ENCODE measurements at regions not wholly inside any gene's neighbourhood (a gene's known extent, or its start where the extent isn't known, plus 50 kb on each side); places are given as distances from the start of the nearest gene placed in this dataset.

DNA sequence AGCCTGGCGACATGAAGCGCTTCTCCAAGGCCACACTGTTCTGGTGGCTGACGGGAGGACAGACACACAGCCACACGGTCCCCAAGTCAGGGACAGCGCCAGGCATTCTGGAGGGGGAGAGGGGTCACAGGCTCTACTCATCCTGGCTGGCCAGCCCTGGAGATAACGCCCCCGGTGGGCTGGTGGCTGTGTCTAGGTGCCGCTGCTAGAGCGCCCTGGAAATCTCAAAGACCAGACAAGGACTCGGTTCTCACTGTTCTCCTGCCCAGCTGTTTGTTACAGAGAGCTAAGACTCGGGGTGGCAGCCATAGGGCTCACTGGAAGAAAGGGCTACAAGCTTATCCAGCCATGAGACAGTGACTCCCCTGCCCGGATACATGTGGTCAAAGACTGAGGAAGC, 72.0 kb downstream of the KCNF1 start:
- TF ChIP-seq, protein P1, sequence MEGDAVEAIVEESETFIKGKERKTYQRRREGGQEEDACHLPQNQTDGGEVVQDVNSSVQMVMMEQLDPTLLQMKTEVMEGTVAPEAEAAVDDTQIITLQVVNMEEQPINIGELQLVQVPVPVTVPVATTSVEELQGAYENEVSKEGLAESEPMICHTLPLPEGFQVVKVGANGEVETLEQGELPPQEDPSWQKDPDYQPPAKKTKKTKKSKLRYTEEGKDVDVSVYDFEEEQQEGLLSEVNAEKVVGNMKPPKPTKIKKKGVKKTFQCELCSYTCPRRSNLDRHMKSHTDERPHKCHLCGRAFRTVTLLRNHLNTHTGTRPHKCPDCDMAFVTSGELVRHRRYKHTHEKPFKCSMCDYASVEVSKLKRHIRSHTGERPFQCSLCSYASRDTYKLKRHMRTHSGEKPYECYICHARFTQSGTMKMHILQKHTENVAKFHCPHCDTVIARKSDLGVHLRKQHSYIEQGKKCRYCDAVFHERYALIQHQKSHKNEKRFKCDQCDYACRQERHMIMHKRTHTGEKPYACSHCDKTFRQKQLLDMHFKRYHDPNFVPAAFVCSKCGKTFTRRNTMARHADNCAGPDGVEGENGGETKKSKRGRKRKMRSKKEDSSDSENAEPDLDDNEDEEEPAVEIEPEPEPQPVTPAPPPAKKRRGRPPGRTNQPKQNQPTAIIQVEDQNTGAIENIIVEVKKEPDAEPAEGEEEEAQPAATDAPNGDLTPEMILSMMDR (IDR thresholded peaks at IDR 0.05; ENCODE audit: low read depth, low read length, missing control alignments), result no peak
- H3K4me3 ChIP-seq (ENCODE audit: low read depth, low read length), result no peak overlapping the region
- DNase-seq (ENCODE audit: low read depth), result no peak

DNA sequence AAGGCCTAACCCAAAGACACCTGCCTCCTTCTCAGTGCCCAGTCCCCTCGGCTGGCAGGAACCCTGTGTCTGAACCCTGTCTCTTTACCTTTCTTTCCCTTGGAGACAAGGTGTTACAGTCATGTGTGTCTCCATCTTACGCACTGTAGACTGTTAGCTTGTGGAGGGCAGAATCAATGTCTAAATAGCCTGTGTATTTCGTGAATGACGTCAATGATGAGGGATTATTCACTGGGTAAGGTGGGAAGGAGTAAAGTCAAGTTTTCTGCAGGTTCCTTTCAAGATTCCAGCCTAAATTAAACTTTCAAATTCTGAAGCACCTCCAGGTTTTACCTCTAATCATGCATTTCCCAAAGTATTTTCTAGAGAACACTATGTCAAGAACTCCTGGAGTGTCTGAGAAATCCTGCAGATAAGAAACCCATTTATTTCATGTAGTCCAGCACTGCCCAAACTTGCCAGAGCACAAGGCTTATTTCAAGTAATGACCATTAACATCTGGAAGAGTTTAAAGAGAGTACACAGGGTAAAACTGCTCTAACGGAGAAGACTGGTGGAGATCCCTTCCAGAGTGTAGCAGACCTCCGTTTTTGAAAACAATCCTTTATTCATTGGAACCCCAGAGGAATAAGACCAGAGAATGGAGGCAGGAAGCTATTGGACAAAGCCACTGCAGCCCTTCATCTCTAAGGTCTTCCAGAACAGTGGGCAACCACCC, 72.8 kb downstream of the KCNF1 start:
- TF ChIP-seq, protein P1 (IDR thresholded peaks at IDR 0.05; ENCODE audit: low read depth, low read length, missing control alignments), result no peak
- no peak for DNase-seq (ENCODE audit: low read depth)
- no peak overlapping the region for H3K4me3 ChIP-seq (ENCODE audit: low read depth, low read length)

DNA sequence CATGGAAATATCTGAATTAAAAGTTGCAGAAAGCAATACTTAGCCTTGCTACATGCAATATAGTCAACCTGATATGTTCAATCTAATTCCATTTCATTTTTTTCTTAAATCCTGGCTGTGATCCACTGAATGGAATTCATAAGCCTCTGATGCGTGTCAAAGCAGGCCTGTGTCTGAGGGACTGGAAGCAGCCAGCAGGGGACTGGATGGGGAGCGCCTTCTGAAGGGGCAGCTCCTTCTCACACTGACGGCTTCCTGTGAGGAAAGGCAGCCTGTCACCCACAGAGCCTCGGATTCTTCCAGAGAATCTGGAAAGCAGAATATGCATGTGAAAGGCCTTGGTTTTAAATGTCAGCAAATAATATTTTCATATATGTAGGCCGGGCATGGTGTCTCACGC, 73.5 kb downstream of the KCNF1 start:
- no peak overlapping the region for H3K4me3 ChIP-seq (ENCODE audit: low read depth, low read length)
- TF ChIP-seq, protein P1 (IDR thresholded peaks at IDR 0.05; ENCODE audit: low read depth, low read length, missing control alignments), result no peak
- DNase-seq (ENCODE audit: low read depth), result no peak

DNA sequence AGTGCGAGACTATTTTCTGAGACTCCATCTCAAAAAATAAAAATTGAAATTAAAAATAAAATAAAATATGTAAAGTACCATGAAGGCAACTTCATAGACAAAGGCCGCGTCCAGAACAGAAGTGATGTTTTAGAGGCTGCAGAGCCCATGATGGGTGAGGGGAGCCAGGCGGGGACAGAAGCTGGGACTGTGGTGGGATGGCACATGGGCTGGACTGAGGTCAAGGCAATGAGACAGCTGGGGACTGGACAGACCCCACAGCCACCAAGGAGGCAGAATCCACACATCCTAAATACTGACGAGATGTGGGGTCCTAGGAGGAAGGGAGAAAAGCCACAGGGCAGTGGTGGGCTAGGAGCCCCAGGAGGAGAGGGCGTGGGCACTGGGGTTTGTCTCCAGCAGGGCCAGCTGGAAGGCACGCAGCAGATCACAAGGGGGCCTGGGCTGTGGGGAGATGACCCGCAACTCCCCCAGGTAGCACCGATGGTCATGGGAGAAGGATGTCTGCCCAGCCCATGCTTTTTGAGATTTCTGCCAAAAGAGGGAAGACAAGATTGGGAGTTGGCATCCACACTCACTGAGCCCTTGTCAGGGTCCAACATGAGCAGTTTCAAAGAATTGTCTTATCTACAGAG, 74.3 kb downstream of the KCNF1 start:
- no peak overlapping the region for H3K4me3 ChIP-seq (ENCODE audit: low read depth, low read length)
- TF ChIP-seq, protein P1 (IDR thresholded peaks at IDR 0.05; ENCODE audit: low read depth, low read length, missing control alignments), result no peak
- DNase-seq (ENCODE audit: low read depth), result no peak

DNA sequence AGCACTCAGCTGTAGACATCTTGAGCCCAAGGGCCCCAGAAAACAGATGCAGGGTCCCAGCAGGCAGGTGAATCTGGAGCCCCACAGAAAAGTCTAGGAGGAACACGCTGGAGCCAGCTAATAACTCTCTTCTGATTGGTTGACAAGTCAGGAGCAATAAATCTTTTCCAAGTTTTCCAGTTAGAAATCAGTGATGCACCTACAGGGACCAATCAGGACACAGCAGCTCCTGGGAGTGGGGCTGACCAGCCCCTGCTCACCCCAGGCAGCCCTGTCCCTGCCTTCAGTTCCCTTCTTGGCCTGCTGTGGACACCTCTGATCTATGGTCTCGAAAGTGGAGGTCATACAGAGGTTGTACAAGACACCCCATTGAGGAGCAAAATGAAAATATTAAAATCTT, 75.7 kb downstream of the KCNF1 start:
- TF ChIP-seq, protein P1 (IDR thresholded peaks at IDR 0.05; ENCODE audit: low read depth, low read length, missing control alignments), result no peak
- DNase-seq (ENCODE audit: low read depth), result no peak

DNA sequence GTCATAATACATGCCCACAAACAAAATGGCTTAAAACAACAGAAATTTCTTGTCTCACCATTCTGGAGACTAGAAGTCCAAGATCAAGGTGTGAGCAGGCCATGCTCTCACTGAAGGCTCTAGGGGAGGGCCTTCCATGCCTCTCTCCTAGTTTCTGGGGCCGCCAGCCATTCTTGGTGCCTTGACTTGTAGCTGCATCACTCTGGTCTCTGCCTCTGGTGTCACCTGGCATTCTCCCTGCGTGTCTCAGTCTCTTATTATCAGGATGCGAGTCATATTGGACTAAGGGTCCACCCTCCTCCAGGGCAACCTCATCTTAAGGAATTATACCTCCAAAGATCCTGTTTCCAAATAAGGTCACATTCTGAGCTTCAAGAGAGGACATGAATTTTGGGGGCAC, 76.1 kb downstream of the KCNF1 start:
- TF ChIP-seq, protein P1 (IDR thresholded peaks at IDR 0.05; ENCODE audit: low read depth, low read length, missing control alignments), result no peak
- no peak for DNase-seq (ENCODE audit: low read depth)

More for the DNA sequence above, 75.7 kb downstream of the KCNF1 start:
- H3K4me3 ChIP-seq (ENCODE audit: low read depth, low read length), result no peak overlapping the region

DNA sequence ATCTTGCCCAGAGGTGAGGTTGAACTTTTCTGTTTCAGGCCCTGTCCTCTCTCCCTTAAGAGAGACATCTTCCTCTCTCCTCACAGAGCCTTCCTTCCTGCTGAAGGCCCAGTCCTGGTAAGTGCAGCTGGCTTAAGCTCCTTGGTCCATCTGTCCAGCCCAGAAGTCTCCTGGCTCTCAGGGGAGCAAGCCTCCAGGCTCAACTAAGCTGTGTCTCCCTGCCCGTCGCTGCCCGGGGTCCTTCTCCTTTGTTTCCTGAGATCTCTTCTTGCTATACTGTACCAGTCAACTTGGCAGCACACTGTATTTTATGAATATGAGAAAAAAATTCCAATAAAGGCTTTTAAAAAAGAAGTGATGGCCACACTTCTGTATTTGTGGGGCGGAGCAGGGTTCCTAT, 77.4 kb downstream of the KCNF1 start:
- DNase-seq (ENCODE audit: low read depth), result no peak
- TF ChIP-seq, protein P1 (IDR thresholded peaks at IDR 0.05; ENCODE audit: low read depth, low read length, missing control alignments), result no peak
- no peak overlapping the region for H3K4me3 ChIP-seq (ENCODE audit: low read depth, low read length)

More for the DNA sequence above, 76.1 kb downstream of the KCNF1 start:
- no peak overlapping the region for H3K4me3 ChIP-seq (ENCODE audit: low read depth, low read length)
